ENCODE measurements at regions not wholly inside any gene's neighbourhood (a gene's known extent, or its start where the extent isn't known, plus 50 kb on each side); places are given as distances from the start of the nearest gene placed in this dataset.
A peak's percentile ranks its signal among the peaks of the same experiment; 100 is the strongest.

DNA sequence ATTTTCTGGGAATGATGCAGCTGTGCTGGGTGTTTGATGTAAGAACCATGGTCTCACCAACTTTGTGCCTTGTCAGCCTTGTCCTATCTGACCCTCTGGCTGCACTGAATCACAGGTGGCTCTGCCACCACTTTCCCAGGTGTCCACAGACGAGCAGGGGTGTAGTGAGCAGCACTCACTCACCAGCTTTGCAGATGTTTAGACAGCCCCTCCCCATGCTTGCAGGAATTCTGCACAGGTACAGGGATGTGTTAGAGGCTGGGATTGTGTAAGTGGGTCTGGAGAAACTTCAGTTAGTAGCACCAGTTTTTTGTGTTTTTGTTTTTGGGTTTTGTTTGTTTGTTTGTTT is 88.2 kb upstream of the NAA20 start:
- Histone ChIP-seq H3K4me1 (ENCODE audit: control insufficient read depth, insufficient read depth, low read length) (peaks cover 18% of the 10 kb centered on the region), H3K36me3 (ENCODE audit: control insufficient read depth in 2 of 2, insufficient read depth in 2 of 2, low read length in 2 of 2) (no peaks in the 10 kb centered on the region), H3K4me3 (ENCODE audit: low read length in 2 of 2) (no peak overlapping the region), H3K27ac (ENCODE audit: low read length) (no peak overlapping the region), H3K27me3 (ENCODE audit: control insufficient read depth in 1 of 2, insufficient read depth in 2 of 2, low read length in 2 of 2) (no peaks in the 10 kb centered on the region), H3K9me3 (ENCODE audit: control insufficient read depth in 2 of 2, low read length in 2 of 2) (no peaks in the 10 kb centered on the region), H3K9ac (ENCODE audit: low read length in 2 of 2) (no peak overlapping the region)

DNA sequence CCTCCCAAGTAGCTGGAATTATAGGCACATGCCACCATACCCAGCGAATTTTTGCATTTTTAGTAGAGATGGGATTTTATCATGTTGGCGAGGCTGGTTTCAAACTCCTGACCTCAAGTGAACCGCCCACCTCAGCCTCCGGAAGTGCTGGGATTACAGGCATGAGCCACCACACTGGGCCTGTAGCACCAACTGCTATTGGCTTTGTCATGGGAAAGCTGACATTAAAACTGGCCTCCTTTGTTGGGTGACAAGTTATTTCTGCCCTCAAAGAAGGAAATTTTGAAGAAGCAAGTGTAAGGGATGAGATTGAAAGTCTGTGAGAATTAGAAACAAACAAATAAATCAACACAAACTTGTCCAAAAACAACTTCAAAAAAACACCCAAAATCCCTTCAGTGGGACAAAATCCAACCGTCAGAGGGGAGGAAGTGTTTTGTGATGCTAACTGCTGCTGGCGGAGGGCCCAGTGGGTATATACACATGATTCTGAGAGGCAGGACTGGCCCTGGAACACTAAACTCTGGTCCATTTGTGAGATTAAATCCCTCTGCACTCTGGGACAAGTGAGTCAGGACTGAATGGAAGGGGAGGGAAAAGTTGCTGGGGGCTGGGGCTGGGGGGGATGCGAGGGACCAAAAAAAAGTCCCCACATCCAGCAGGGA is 87.5 kb upstream of the NAA20 start:
- no peak overlapping the region for H3K9ac ChIP-seq (ENCODE audit: low read length in 2 of 2)

DNA sequence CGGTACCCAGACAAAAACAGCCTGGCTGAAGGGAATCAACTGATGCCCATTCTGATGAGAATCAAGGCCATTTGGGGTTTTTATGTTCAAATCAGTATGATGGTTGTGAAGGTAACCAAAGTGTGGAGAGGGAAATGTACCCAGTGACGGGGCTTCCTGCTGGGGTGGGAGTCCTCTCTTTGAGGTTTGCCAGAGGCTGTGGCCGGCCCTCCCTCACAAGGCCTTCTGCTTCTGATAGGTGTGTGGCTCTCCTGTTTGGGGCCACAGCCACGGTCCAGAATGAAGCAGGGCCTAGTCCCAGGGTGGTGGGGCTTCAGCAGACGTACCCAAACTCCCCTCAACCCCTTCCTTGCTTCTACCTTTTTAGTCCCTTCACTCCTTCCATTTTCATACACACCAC is 86.7 kb upstream of the NAA20 start:
- no peak overlapping the region for H3K27ac ChIP-seq (ENCODE audit: low read length)
- peaks cover 0 to 1% of the 10 kb centered on the region in 2 donors for H3K36me3 ChIP-seq (ENCODE audit: control insufficient read depth in 2 of 2, insufficient read depth in 2 of 2, low read length in 2 of 2)
- no peak overlapping the region for H3K9ac ChIP-seq (ENCODE audit: low read length in 2 of 2)
- H3K4me1 ChIP-seq (ENCODE audit: control insufficient read depth, insufficient read depth, low read length): peaks cover 20% of the 10 kb centered on the region
- no peaks in the 10 kb centered on the region for H3K9me3 ChIP-seq (ENCODE audit: control insufficient read depth in 2 of 2, low read length in 2 of 2)
- no peaks in the 10 kb centered on the region for H3K27me3 ChIP-seq (ENCODE audit: control insufficient read depth in 1 of 2, insufficient read depth in 2 of 2, low read length in 2 of 2)
- H3K4me3 ChIP-seq (ENCODE audit: low read length in 2 of 2): no peak overlapping the region

More for the DNA sequence above, 87.5 kb upstream of the NAA20 start:
- Histone ChIP-seq H3K27ac (ENCODE audit: low read length) (no peak overlapping the region), H3K4me1 (ENCODE audit: control insufficient read depth, insufficient read depth, low read length) (peaks cover 18% of the 10 kb centered on the region), H3K36me3 (ENCODE audit: control insufficient read depth in 2 of 2, insufficient read depth in 2 of 2, low read length in 2 of 2) (no peaks in the 10 kb centered on the region), H3K4me3 (ENCODE audit: low read length in 2 of 2) (no peak overlapping the region), H3K9me3 (ENCODE audit: control insufficient read depth in 2 of 2, low read length in 2 of 2) (no peaks in the 10 kb centered on the region), H3K27me3 (ENCODE audit: control insufficient read depth in 1 of 2, insufficient read depth in 2 of 2, low read length in 2 of 2) (no peaks in the 10 kb centered on the region)

DNA sequence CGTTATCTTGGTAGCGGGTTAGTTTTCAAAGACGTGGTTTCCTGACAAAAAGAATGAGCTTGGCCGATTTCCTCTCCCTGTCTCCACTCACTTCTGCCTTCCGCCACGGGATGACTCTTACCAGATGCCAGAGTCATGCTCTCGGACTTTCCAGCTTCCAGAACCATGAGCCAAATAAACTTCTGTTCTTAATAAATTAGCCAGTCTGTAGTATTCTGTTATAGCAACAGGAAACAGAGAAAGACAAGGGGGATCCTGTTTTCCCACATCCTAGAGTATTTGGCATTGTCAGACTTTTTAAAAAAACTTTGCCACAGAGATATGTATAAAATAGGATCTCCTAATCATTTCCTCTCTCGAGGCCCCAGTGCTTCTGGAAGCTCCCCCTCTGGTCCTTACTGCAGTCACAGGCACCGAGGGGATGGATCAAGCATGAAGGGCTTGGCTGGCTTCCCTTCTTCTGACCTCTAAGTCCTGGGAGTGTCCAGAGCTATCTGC is 84.9 kb upstream of the NAA20 start:
- H3K27ac ChIP-seq (ENCODE audit: low read length): peak overlapping the region; percentile 53
- no peaks in the 10 kb centered on the region for H3K27me3 ChIP-seq (ENCODE audit: control insufficient read depth in 1 of 2, insufficient read depth in 2 of 2, low read length in 2 of 2)
- no peak overlapping the region for H3K4me3 ChIP-seq (ENCODE audit: low read length in 2 of 2)
- no peak overlapping the region for H3K9ac ChIP-seq (ENCODE audit: low read length in 2 of 2)
- H3K36me3 ChIP-seq (ENCODE audit: control insufficient read depth in 2 of 2, insufficient read depth in 2 of 2, low read length in 2 of 2): peaks cover 0 to 4% of the 10 kb centered on the region in 2 donors
- H3K4me1 ChIP-seq (ENCODE audit: control insufficient read depth, insufficient read depth, low read length): peaks cover 20% of the 10 kb centered on the region
- no peaks in the 10 kb centered on the region for H3K9me3 ChIP-seq (ENCODE audit: control insufficient read depth in 2 of 2, low read length in 2 of 2)

DNA sequence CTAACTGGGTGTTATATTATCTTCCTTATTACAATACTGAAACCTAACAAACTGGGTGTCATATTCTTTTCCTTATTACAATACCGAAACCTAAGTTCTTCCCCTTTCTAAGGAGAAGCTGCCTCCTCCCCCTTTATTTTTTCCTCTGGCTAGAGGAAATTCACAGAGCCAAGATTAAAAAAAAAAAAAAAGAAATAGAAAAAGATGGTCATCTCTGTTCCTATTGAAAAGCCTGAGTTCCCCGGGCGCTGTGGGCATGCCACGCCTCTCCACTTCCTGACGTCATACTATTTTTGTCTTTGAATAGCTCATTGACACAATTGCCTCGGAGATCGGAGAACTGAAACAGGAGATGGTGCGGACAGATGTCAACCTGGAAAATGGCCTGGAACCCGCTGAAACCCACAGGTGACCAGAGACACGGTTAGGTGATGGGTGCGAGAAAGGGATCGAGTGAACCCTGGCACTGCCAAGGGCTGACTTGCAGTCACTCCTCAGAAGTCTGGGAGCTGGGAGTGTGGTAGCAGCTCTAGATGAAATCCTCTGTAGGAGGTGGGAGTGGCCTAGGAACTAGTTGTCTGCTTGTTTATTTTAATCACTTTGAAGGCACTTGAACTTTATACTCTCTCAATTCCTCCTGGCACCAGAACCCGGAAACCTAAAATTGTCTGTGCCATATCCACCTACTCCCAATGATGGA is 82.2 kb upstream of the NAA20 start:
- Histone ChIP-seq H3K4me1 (ENCODE audit: control insufficient read depth, insufficient read depth, low read length) (peaks cover 14% of the 10 kb centered on the region), H3K27ac (ENCODE audit: low read length) (no peak overlapping the region), H3K4me3 (ENCODE audit: low read length in 2 of 2) (peak overlapping the region in 1 of 2 donors; percentile 8), H3K9me3 (ENCODE audit: control insufficient read depth in 2 of 2, low read length in 2 of 2) (no peaks in the 10 kb centered on the region), H3K9ac (ENCODE audit: low read length in 2 of 2) (no peak overlapping the region), H3K27me3 (ENCODE audit: control insufficient read depth in 1 of 2, insufficient read depth in 2 of 2, low read length in 2 of 2) (no peaks in the 10 kb centered on the region), H3K36me3 (ENCODE audit: control insufficient read depth in 2 of 2, insufficient read depth in 2 of 2, low read length in 2 of 2) (peaks cover 0 to 4% of the 10 kb centered on the region in 2 donors)

DNA sequence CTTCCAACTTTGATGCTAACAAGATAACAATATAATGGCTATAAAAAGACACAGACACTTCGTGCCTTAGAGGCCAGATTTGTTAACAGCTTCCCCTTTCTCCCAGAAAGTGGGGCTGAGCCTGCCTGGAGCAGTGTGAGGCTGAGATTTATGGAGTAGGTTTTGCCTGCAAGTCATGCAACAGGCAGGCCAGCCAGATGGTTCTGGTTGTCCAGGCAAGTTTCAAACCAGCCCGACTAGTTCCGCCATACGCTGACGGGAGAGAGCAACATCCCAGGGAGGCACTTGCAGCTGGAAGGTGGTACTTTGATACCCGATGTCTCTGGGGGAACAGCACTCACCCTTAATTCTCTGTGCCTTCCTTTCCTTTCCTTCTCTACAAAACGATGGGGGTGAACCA is 81.3 kb upstream of the NAA20 start:
- Histone ChIP-seq H3K27me3 (ENCODE audit: control insufficient read depth in 1 of 2, insufficient read depth in 2 of 2, low read length in 2 of 2) (no peaks in the 10 kb centered on the region), H3K4me1 (ENCODE audit: control insufficient read depth, insufficient read depth, low read length) (peaks cover 12% of the 10 kb centered on the region), H3K27ac (ENCODE audit: low read length) (no peak overlapping the region), H3K9me3 (ENCODE audit: control insufficient read depth in 2 of 2, low read length in 2 of 2) (no peaks in the 10 kb centered on the region), H3K36me3 (ENCODE audit: control insufficient read depth in 2 of 2, insufficient read depth in 2 of 2, low read length in 2 of 2) (peaks cover 1 to 10% of the 10 kb centered on the region in 2 donors), H3K4me3 (ENCODE audit: low read length in 2 of 2) (no peak overlapping the region), H3K9ac (ENCODE audit: low read length in 2 of 2) (no peak overlapping the region)

DNA sequence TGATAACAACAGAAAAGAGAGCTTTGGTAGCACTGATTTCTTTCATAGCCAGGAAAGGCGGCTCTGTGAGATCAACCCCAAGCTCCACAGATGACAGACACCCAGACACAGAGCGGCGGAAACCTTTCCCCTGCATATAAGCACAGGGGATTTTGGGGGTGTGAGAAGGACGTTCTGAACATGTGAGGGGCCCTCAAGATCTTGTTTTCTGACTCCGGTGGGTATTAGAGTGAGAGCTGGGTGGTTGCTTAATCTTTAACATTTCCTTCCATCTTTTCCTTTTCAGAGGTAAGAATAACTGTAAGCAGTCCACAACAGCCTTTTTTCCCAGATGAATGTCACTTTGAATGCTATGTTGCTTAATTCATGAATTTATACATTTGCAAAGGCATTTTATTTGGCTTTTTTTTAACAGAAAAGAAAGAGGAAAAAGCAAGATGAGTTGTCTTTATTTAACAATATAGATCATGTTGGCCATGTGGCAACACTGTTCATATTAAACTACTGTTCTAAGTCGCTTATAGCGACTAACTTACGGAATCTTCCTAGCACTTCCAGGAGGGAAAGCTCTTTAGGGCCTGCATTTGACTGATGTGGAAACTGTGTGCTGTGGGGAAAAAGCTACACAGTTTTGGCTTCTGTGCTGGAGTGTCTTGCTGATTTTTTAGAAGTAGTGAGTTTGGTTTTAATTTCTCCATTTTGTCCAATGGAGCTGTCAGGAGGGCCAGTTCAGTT is 80.5 kb upstream of the NAA20 start:
- Histone ChIP-seq H3K27me3 (ENCODE audit: control insufficient read depth in 1 of 2, insufficient read depth in 2 of 2, low read length in 2 of 2) (no peaks in the 10 kb centered on the region), H3K4me1 (ENCODE audit: control insufficient read depth, insufficient read depth, low read length) (peaks cover 12% of the 10 kb centered on the region), H3K9ac (ENCODE audit: low read length in 2 of 2) (no peak overlapping the region), H3K27ac (ENCODE audit: low read length) (no peak overlapping the region), H3K4me3 (ENCODE audit: low read length in 2 of 2) (no peak overlapping the region), H3K36me3 (ENCODE audit: control insufficient read depth in 2 of 2, insufficient read depth in 2 of 2, low read length in 2 of 2) (peaks cover 3 to 12% of the 10 kb centered on the region in 2 donors), H3K9me3 (ENCODE audit: control insufficient read depth in 2 of 2, low read length in 2 of 2) (no peaks in the 10 kb centered on the region)

DNA sequence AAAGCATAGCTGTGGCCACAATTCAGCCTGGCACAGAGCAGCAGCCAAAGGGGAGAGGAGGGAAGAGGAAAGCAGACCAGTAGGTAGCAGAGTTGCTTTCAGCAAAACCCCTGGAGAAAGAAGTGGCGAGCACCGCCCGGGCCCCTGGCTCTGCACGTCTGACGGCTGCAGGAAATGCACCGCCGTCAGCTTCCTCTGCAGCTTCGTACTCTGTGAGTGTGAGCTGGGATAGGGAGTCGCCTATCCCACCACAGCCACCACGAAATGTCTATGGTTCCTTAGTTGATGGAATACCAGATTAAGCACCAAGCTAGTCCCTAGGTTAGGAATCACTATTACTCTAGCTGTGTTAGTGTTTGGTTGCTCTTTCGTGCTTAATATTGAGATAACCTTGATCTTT is 79.9 kb upstream of the NAA20 start:
- Histone ChIP-seq H3K4me1 (ENCODE audit: control insufficient read depth, insufficient read depth, low read length) (peaks cover 12% of the 10 kb centered on the region), H3K9ac (ENCODE audit: low read length in 2 of 2) (no peak overlapping the region), H3K36me3 (ENCODE audit: control insufficient read depth in 2 of 2, insufficient read depth in 2 of 2, low read length in 2 of 2) (peaks cover 3 to 12% of the 10 kb centered on the region in 2 donors), H3K27ac (ENCODE audit: low read length) (no peak overlapping the region), H3K27me3 (ENCODE audit: control insufficient read depth in 1 of 2, insufficient read depth in 2 of 2, low read length in 2 of 2) (no peaks in the 10 kb centered on the region), H3K4me3 (ENCODE audit: low read length in 2 of 2) (no peak overlapping the region), H3K9me3 (ENCODE audit: control insufficient read depth in 2 of 2, low read length in 2 of 2) (no peaks in the 10 kb centered on the region)

DNA sequence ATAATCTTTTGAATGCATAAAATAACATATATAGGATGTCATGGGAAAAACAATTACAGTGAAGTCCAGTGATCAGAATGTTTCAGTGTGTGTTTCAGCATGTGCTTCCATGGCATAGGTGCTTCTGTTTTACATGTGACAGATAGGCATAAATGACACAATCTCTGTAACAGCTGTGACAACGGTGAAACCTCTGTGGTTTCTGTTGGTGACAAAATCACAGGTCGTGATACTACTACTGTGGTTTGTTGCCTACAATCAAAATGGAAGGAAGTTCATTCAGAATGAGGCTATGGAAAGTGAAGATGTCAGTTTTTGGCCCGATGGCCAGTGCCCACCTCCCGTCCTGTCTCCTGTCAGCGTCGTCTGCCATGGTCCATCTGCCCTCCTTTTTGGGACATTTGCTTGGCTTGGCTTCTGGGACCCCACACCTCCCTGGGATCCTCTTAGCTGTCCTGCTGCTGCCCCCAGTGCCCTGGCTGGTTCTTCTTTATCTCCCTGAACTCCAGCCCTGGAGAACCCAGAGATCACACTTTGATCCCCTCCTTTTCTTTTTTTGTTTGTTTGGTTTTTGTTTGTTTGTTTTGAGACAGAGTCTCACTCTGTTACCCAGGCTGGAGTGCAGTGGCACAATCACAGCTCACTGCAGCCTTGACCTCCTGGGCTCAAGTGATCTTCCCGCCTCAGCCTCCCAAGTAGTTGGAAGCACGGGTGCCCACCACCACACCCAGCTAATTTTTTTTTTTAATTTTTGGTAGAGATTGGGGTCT is 79.3 kb upstream of the NAA20 start:
- Histone ChIP-seq H3K36me3 (ENCODE audit: control insufficient read depth in 2 of 2, insufficient read depth in 2 of 2, low read length in 2 of 2) (peaks cover 3 to 12% of the 10 kb centered on the region in 2 donors), H3K4me3 (ENCODE audit: low read length in 2 of 2) (no peak overlapping the region), H3K27ac (ENCODE audit: low read length) (no peak overlapping the region), H3K27me3 (ENCODE audit: control insufficient read depth in 1 of 2, insufficient read depth in 2 of 2, low read length in 2 of 2) (no peaks in the 10 kb centered on the region), H3K9me3 (ENCODE audit: control insufficient read depth in 2 of 2, low read length in 2 of 2) (no peaks in the 10 kb centered on the region), H3K9ac (ENCODE audit: low read length in 2 of 2) (no peak overlapping the region), H3K4me1 (ENCODE audit: control insufficient read depth, insufficient read depth, low read length) (peaks cover 8% of the 10 kb centered on the region)

DNA sequence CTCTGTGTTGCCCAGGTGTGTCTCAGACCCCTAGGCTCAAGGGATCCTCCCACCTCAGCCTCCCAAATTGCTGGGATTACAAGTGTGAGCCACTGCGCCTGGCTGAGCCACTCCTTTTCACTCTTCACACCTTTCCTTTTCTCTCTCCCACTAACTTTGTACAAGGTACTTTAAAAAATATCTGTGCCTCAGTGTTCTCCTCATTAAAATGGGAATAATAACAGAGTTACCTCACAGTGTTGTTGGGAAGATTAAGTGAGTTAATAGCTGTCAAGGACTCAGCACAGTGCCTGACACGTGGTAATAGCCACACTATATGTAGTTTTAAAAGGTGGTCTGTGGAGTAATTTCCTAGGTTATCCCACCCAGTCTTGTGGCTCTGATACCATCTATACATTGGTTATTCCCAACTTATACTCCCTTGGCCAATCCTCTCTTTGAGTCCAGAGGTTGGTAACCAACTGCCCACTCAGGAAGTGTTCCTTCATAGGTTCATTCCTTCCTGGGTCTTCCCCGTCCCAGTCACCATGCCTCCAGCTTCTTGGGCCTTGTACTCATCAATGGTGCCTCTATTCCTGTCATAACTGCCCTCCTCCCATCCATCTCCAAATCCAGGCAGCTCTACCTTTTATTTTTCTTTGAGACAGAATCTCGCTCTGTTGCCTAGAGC is 78.6 kb upstream of the NAA20 start:
- Histone ChIP-seq H3K27ac (ENCODE audit: low read length) (no peak overlapping the region), H3K9me3 (ENCODE audit: control insufficient read depth in 2 of 2, low read length in 2 of 2) (no peaks in the 10 kb centered on the region), H3K4me1 (ENCODE audit: control insufficient read depth, insufficient read depth, low read length) (peaks cover 2% of the 10 kb centered on the region), H3K4me3 (ENCODE audit: low read length in 2 of 2) (no peak overlapping the region), H3K27me3 (ENCODE audit: control insufficient read depth in 1 of 2, insufficient read depth in 2 of 2, low read length in 2 of 2) (no peaks in the 10 kb centered on the region), H3K9ac (ENCODE audit: low read length in 2 of 2) (no peak overlapping the region), H3K36me3 (ENCODE audit: control insufficient read depth in 2 of 2, insufficient read depth in 2 of 2, low read length in 2 of 2) (peaks cover 3 to 12% of the 10 kb centered on the region in 2 donors)

All from stomach smooth muscle (tissue), 2 donors.